Neural progenitor cell (in vitro differentiated cells): ENCODE measurements at regions not wholly inside any gene's neighbourhood (a gene's known extent, or its start where the extent isn't known, plus 50 kb on each side); places are given as distances from the start of the nearest gene placed in this dataset.
A peak's percentile ranks its signal among the peaks of the same experiment; 100 is the strongest.

Source experiments
- DNase-seq: peaks from one replicate; pipeline ENCODE4 v3.0.0-alpha.2; 2016; ENCODE audit warnings: low spot score
- H2AFZ ChIP-seq: fragments of 200-600 bp; sonication (generic); replicated peaks from 2 replicates; pipeline ENCODE4 v1.6.1; 2016; ENCODE audit warnings: antibody characterized with exemption
- H3F3A ChIP-seq: fragments of 200-600 bp; sonication (generic); 2 replicates; pipeline ENCODE4 v1.6.1; 2016; ENCODE audit warnings: antibody characterized with exemption, low read depth
- H3K27ac ChIP-seq: fragments of 200-600 bp; sonication (generic); 2 replicates; pipeline ENCODE4 v1.5.1; 2016; ENCODE audit warnings: mild to moderate bottlenecking
- H3K27me3 ChIP-seq: fragments of 200-600 bp; sonication (generic); 2 replicates; pipeline ENCODE4 v1.6.1; 2016; ENCODE audit warnings: mild to moderate bottlenecking, moderate library complexity
- H3K36me3 ChIP-seq: fragments of 200-600 bp; sonication (generic); 2 replicates; pipeline ENCODE4 v1.5.1; 2016
- H3K4me1 ChIP-seq: fragments of 200-600 bp; sonication (generic); 2 replicates; pipeline ENCODE4 v1.6.1; 2016; ENCODE audit warnings: mixed run types
- H3K4me2 ChIP-seq: fragments of 200-600 bp; sonication (generic); 2 replicates; pipeline ENCODE4 v1.6.1; 2016
- H3K4me3 ChIP-seq: fragments of 200-600 bp; sonication (generic); 2 replicates; pipeline ENCODE4 v1.5.1; 2016
- H3K79me2 ChIP-seq: fragments of 200-600 bp; sonication (generic); 2 replicates; pipeline ENCODE4 v1.6.1; 2016; ENCODE audit warnings: low read depth
- H3K9ac ChIP-seq: fragments of 200-600 bp; sonication (generic); 2 replicates; pipeline ENCODE4 v1.6.1; 2016
- H3K9me3 ChIP-seq: fragments of 200-600 bp; sonication (generic); 2 replicates; pipeline ENCODE4 v1.5.1; 2016; ENCODE audit warnings: low read depth
- H4K20me1 ChIP-seq: fragments of 200-600 bp; sonication (generic); 2 replicates; pipeline ENCODE4 v1.6.1; 2016; ENCODE audit warnings: low read depth
- H3K27ac Mint-ChIP-seq: 3 replicates; pipeline ENCODE4 v1.8.0; 2021; ENCODE audit warnings: mixed read lengths
- H3K27me3 Mint-ChIP-seq: 2 replicates; pipeline ENCODE4 v1.8.0; 2022; ENCODE audit warnings: low read depth, mild to moderate bottlenecking, inconsistent platforms, moderate library complexity, mixed read lengths; ENCODE audit not compliant: insufficient read depth
- H3K36me3 Mint-ChIP-seq: 3 replicates; pipeline ENCODE4 v1.8.0; 2021; ENCODE audit warnings: mixed read lengths
- H3K4me1 Mint-ChIP-seq: 3 replicates; pipeline ENCODE4 v1.8.0; 2021; ENCODE audit warnings: mixed read lengths
- H3K4me3 Mint-ChIP-seq: 3 replicates; pipeline ENCODE4 v1.8.0; 2021; ENCODE audit warnings: mild to moderate bottlenecking, moderate library complexity, mixed read lengths
- H3K9me3 Mint-ChIP-seq: 3 replicates; pipeline ENCODE4 v1.8.0; 2020; ENCODE audit warnings: mixed read lengths
- EZH2 ChIP-seq: fragments of 200-600 bp; sonication (generic); IDR thresholded peaks from 2 replicates; pipeline ENCODE4 v1.6.1; 2017; ENCODE audit warnings: antibody characterized with exemption, mild to moderate bottlenecking, moderate library complexity
- EZH2phosphoT487 ChIP-seq: fragments of 200-600 bp; sonication (generic); IDR thresholded peaks from 2 replicates; pipeline ENCODE4 v1.6.1; 2017; ENCODE audit warnings: antibody characterized with exemption
- TF ChIP-seq, protein P1 (sequence below): fragments of 200-600 bp; sonication (generic); IDR thresholded peaks from 2 replicates; pipeline ENCODE4 v1.5.1; 2017; ENCODE audit warnings: antibody characterized with exemption, mild to moderate bottlenecking

DNA sequence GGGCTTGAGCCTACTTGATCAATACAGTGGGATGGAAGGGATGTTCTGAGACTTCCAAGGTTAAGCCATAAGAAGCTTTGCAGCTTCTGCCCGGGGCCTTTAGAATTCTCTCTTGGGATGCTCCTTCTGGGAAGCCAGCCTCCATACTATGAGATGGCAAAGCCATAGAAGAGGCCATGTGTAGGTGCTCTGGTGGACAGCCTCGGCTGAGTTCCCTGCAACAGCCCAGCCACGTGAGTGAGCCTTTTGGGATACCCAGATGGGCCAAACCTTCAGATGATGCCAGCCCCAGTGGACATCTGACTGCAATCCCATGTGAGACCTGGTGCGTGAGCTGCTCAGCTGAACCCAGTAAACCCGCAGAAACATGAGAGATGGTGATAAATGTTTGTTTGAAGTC lies 370.6 kb downstream of the RPS24 start:
- H3K4me1 ChIP-seq = peaks cover 26% of the 10 kb centered on the region

DNA sequence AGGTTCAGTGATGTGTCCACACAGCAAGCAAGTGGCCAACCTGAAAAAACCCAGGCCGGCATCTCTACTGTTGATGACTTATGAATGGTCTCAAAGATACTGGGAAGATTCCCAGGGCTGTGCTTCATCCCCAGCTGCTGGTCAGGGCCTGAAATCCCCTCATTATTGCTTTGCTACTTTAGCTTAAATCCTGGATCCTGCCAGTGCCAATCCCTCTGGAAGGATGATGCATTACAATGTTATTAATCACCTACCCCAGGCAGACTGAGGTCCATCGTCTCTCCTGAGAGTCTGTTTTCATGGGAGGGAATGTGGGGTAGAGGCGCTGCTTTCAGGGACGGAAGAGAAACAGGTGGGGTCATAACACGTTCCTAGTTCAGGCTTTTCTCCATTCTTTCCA lies 371.6 kb downstream of the RPS24 start:
- H3K4me3 Mint-ChIP-seq = peak overlapping the region; percentile 84
- no peak overlapping the region for H3K9ac ChIP-seq
- no peaks in the 10 kb centered on the region for H3K9me3 ChIP-seq
- no peaks in the 10 kb centered on the region for H3K36me3 ChIP-seq
- H3K27me3 ChIP-seq = no peaks in the 10 kb centered on the region
- peak overlapping the region; percentile 99 for H3K27ac Mint-ChIP-seq
- no peak overlapping the region for H3K27ac ChIP-seq
- no peaks in the 10 kb centered on the region for H4K20me1 ChIP-seq
- peaks cover 70% of the 10 kb centered on the region for H3K4me1 Mint-ChIP-seq
- no peaks in the 10 kb centered on the region for H3K36me3 Mint-ChIP-seq
- H3F3A ChIP-seq = peaks cover 20% of the 10 kb centered on the region
- H2AFZ ChIP-seq = no peak overlapping the region
- no peaks in the 10 kb centered on the region for H3K79me2 ChIP-seq
- H3K4me2 ChIP-seq = no peak overlapping the region
- no peak overlapping the region for H3K4me3 ChIP-seq
- peaks cover 7% of the 10 kb centered on the region for H3K27me3 Mint-ChIP-seq
- H3K9me3 Mint-ChIP-seq = peaks cover 4% of the 10 kb centered on the region
- peaks cover 26% of the 10 kb centered on the region for H3K4me1 ChIP-seq
- no peak for DNase-seq
- TF ChIP-seq EZH2 = no peak
- TF ChIP-seq, protein P1, sequence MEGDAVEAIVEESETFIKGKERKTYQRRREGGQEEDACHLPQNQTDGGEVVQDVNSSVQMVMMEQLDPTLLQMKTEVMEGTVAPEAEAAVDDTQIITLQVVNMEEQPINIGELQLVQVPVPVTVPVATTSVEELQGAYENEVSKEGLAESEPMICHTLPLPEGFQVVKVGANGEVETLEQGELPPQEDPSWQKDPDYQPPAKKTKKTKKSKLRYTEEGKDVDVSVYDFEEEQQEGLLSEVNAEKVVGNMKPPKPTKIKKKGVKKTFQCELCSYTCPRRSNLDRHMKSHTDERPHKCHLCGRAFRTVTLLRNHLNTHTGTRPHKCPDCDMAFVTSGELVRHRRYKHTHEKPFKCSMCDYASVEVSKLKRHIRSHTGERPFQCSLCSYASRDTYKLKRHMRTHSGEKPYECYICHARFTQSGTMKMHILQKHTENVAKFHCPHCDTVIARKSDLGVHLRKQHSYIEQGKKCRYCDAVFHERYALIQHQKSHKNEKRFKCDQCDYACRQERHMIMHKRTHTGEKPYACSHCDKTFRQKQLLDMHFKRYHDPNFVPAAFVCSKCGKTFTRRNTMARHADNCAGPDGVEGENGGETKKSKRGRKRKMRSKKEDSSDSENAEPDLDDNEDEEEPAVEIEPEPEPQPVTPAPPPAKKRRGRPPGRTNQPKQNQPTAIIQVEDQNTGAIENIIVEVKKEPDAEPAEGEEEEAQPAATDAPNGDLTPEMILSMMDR = no peak
- no peak for TF ChIP-seq EZH2phosphoT487

More for the DNA sequence above, 370.6 kb downstream of the RPS24 start:
- H3K27ac Mint-ChIP-seq = peak overlapping the region; percentile 42
- no peaks in the 10 kb centered on the region for H3K27me3 ChIP-seq
- no peaks in the 10 kb centered on the region for H3K9me3 ChIP-seq
- peaks cover 70% of the 10 kb centered on the region for H3K4me1 Mint-ChIP-seq
- no peak overlapping the region for H3K27ac ChIP-seq
- no peak for TF ChIP-seq EZH2
- TF ChIP-seq EZH2phosphoT487 = no peak
- TF ChIP-seq, protein P1 = no peak
- H3F3A ChIP-seq = peaks cover 20% of the 10 kb centered on the region
- H3K4me3 ChIP-seq = no peak overlapping the region
- H3K4me3 Mint-ChIP-seq = no peak overlapping the region
- H3K4me2 ChIP-seq = no peak overlapping the region
- no peak overlapping the region for H3K9ac ChIP-seq
- H3K9me3 Mint-ChIP-seq = peaks cover 4% of the 10 kb centered on the region
- H3K36me3 Mint-ChIP-seq = no peaks in the 10 kb centered on the region
- H2AFZ ChIP-seq = no peak overlapping the region
- no peaks in the 10 kb centered on the region for H4K20me1 ChIP-seq
- no peaks in the 10 kb centered on the region for H3K36me3 ChIP-seq
- DNase-seq = no peak
- H3K27me3 Mint-ChIP-seq = peaks cover 7% of the 10 kb centered on the region
- no peaks in the 10 kb centered on the region for H3K79me2 ChIP-seq

DNA sequence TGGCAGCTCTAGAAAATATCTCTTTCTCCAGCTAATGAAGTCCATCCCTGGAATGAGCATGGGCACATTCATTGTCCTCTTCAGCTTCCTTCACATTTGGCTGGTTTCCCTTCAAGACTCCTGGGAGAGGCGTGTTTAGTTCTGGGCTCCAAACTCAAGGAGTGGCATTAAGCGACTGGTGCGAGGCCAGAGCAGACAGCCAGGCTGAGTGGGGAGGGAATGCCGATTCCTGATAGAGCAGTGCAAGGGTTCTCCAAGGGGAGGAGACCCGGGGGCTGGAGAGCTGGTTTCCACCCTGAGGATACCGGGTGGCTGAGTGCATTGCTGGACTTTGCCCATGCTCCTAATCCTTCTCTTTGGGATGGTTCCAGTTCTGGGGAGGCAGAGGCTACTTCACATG lies 372.1 kb downstream of the RPS24 start:
- peak overlapping the region; percentile 84 for H3K4me3 Mint-ChIP-seq
- no peaks in the 10 kb centered on the region for H3K9me3 ChIP-seq
- H3K9ac ChIP-seq = no peak overlapping the region
- H3F3A ChIP-seq = peaks cover 20% of the 10 kb centered on the region
- TF ChIP-seq, protein P1 = no peak
- TF ChIP-seq EZH2phosphoT487 (no peak), EZH2 (no peak)
- H3K9me3 Mint-ChIP-seq = peaks cover 4% of the 10 kb centered on the region
- peaks cover 7% of the 10 kb centered on the region for H3K27me3 Mint-ChIP-seq
- peaks cover 70% of the 10 kb centered on the region for H3K4me1 Mint-ChIP-seq
- no peaks in the 10 kb centered on the region for H3K27me3 ChIP-seq
- DNase-seq = no peak
- no peaks in the 10 kb centered on the region for H4K20me1 ChIP-seq
- H3K4me1 ChIP-seq = peaks cover 26% of the 10 kb centered on the region
- no peaks in the 10 kb centered on the region for H3K79me2 ChIP-seq
- H3K4me2 ChIP-seq = no peak overlapping the region
- no peak overlapping the region for H3K4me3 ChIP-seq
- no peaks in the 10 kb centered on the region for H3K36me3 Mint-ChIP-seq
- no peak overlapping the region for H3K27ac ChIP-seq
- peak overlapping the region; percentile 99 for H3K27ac Mint-ChIP-seq
- H3K36me3 ChIP-seq = no peaks in the 10 kb centered on the region
- H2AFZ ChIP-seq = no peak overlapping the region
